RWPE2 (cell line): ENCODE measurements at regions not wholly inside any gene's neighbourhood (a gene's known extent, or its start where the extent isn't known, plus 50 kb on each side); places are given as distances from the start of the nearest gene placed in this dataset.

Experiments
- ATAC-seq: fragments of 200-7000 bp; cut with Tn5 transposase; 3 replicates; pipeline ENCODE4 v1.9.1; 2021; ENCODE audit warnings: low read depth
- DNase-seq: peaks from one replicate; pipeline ENCODE4 v3.0.0-alpha.2; 2020; ENCODE audit warnings: low spot score
- H3K27ac ChIP-seq: fragments of 450-650 bp; 2 replicates; pipeline ENCODE4 v1.5.1; 2017; ENCODE audit warnings: mild to moderate bottlenecking; ENCODE audit not compliant: poor library complexity, severe bottlenecking
- H3K27me3 ChIP-seq: fragments of 250-450 bp; sonication (Bioruptor Pico); 2 replicates; pipeline ENCODE4 v1.5.1; 2021; ENCODE audit warnings: mild to moderate bottlenecking, moderate library complexity; ENCODE audit not compliant: insufficient read depth, poor library complexity, severe bottlenecking
- H3K36me3 ChIP-seq: fragments of 250-450 bp; sonication (Bioruptor Pico); 2 replicates; pipeline ENCODE4 v1.5.1; 2020; ENCODE audit warnings: low read depth, mild to moderate bottlenecking, moderate library complexity
- H3K4me1 ChIP-seq: fragments of 250-450 bp; sonication (Bioruptor Pico); 2 replicates; pipeline ENCODE4 v1.5.1; 2021; ENCODE audit warnings: mild to moderate bottlenecking, moderate library complexity; ENCODE audit not compliant: insufficient read depth, poor library complexity, severe bottlenecking
- H3K4me3 ChIP-seq: fragments of 250-450 bp; sonication (Bioruptor Pico); 2 replicates; pipeline ENCODE4 v1.5.1; 2021; ENCODE audit warnings: mild to moderate bottlenecking, moderate library complexity; ENCODE audit not compliant: severe bottlenecking
- H3K9me3 ChIP-seq: fragments of 250-450 bp; sonication (Bioruptor Pico); 2 replicates; pipeline ENCODE4 v1.5.1; 2021; ENCODE audit warnings: mild to moderate bottlenecking, moderate library complexity; ENCODE audit not compliant: severe bottlenecking
- TF ChIP-seq, protein P1 (sequence below): fragments of 450-650 bp; IDR thresholded peaks from one replicate; pipeline ENCODE4 v1.5.1; 2017; ENCODE audit warnings: mild to moderate bottlenecking, moderate library complexity; ENCODE audit not compliant: poor library complexity, severe bottlenecking

DNA sequence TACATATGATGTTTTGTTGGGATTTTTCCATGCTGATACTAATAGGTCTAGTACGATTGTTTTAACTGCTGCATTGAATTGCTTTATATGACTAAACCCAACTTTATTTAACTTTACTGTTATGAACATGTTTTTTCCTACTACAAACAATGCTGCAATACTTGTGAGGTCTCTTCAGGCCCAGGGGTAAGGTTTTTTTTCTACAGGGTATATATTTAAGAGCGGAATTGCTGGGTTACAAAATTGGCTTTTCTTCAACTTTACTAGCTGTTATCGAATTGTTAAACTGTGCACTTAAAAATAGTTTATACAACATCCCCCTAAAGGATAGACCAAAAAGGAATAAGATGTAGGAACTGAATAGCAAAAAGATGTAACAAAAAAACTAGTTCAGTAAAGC lies 78.5 kb upstream of the TMEM178A start:
- ATAC-seq = no peak
- no peaks in the 10 kb centered on the region for H3K9me3 ChIP-seq

DNA sequence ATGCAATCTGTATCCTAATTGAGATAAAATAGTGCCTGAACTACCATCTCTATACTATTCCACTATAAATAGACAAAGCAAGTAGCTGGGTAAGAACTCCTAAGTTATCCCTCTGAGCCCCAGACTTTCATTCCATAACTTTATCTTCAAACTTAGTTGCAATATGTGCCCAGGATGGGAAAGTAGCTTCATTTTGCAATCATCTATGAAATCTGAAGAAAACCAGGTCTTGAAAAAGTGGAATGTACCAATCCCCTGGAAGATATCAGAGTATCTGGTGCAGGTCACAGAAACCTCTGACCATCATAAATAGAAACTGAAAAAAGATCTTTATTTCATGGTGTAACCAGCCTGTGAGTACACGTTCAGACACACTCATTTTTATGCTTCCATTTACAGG lies 78.1 kb upstream of the TMEM178A start:
- Histone ChIP-seq H3K36me3 (no peaks in the 10 kb centered on the region), H3K4me1 (no peaks in the 10 kb centered on the region), H3K9me3 (no peaks in the 10 kb centered on the region), H3K27me3 (no peaks in the 10 kb centered on the region), H3K27ac (no peak overlapping the region), H3K4me3 (no peak overlapping the region)
- TF ChIP-seq, protein P1, sequence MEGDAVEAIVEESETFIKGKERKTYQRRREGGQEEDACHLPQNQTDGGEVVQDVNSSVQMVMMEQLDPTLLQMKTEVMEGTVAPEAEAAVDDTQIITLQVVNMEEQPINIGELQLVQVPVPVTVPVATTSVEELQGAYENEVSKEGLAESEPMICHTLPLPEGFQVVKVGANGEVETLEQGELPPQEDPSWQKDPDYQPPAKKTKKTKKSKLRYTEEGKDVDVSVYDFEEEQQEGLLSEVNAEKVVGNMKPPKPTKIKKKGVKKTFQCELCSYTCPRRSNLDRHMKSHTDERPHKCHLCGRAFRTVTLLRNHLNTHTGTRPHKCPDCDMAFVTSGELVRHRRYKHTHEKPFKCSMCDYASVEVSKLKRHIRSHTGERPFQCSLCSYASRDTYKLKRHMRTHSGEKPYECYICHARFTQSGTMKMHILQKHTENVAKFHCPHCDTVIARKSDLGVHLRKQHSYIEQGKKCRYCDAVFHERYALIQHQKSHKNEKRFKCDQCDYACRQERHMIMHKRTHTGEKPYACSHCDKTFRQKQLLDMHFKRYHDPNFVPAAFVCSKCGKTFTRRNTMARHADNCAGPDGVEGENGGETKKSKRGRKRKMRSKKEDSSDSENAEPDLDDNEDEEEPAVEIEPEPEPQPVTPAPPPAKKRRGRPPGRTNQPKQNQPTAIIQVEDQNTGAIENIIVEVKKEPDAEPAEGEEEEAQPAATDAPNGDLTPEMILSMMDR = no peak
- no peak for ATAC-seq
- DNase-seq = no peak

More for the DNA sequence above, 78.5 kb upstream of the TMEM178A start:
- Histone ChIP-seq H3K27me3 (no peaks in the 10 kb centered on the region), H3K27ac (no peak overlapping the region), H3K4me3 (no peak overlapping the region), H3K36me3 (no peaks in the 10 kb centered on the region), H3K4me1 (no peaks in the 10 kb centered on the region)
- no peak for DNase-seq
- TF ChIP-seq, protein P1 = no peak

DNA sequence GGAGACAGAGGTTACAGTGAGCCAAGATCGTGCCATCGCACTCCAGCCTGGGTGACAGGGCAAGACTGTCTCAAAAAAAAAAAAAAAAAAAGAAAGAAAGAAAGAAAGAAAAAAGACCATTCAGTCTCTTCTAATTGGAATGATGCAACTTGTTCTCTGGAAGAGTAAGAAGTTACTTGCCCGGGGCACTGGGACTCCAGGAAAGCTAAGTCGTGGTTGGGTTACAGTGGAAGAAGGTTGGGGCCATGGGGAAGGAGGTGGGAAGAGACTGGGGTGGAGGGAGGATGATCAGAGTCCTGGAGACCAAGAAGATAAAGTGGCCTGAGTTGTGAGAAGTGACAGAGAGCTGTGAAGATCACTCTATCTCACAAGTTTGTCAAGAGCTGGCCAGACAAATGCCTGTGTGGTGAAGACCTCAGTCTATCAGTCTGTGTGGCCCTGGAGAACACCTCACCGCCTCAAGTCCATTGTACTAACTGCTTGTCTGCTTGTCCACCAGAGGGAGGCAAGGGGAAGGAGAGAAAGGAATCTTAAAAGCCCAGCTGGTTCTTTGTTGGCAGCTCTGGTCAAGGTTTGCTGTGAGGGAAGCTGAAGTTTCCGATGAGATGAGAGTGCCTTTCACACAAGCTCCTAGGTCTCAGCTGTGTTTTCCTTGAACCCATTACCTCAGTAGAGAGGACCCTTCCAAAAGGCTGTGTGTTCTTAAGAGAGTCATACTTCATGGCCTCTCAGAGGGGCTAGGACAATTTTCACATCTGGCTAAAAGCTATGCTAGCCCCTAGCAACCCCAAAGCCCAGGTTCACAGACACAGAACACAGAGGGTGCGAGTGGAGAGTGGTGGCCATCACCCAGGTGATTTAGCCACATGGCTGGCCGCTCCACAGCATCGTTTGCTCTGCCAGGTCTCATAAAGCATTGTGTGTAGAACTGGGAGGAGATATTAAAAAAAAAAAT lies 72.0 kb upstream of the TMEM178A start:
- H3K27me3 ChIP-seq = no peaks in the 10 kb centered on the region
- TF ChIP-seq, protein P1 = peak; percentile 57
- no peaks in the 10 kb centered on the region for H3K9me3 ChIP-seq
- no peak for DNase-seq
- H3K4me3 ChIP-seq = no peak overlapping the region
- ATAC-seq = peak; percentile 77
- no peaks in the 10 kb centered on the region for H3K4me1 ChIP-seq
- H3K27ac ChIP-seq = no peak overlapping the region
- no peaks in the 10 kb centered on the region for H3K36me3 ChIP-seq

DNA sequence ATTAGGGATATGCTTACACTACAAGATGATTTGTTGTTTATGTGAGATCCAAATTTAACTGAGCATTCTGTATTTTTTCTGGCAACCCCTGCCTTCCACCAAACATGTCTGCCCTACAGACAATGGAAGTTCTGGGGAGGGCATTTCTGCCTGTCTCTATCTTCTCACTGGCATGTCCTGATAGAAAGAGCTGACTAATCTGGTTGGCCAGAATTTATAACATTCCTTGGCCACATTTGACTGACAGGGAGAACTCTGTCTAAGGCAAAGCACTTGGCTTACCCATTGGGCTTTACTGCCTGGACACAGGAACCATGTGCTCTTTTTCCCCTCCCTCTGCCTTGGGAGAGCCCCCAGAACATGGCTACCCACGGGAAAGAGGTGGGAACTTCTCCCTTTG lies 70.6 kb upstream of the TMEM178A start:
- no peaks in the 10 kb centered on the region for H3K27me3 ChIP-seq
- ATAC-seq = no peak
- no peak overlapping the region for H3K4me3 ChIP-seq
- H3K36me3 ChIP-seq = no peaks in the 10 kb centered on the region
- no peaks in the 10 kb centered on the region for H3K9me3 ChIP-seq
- H3K4me1 ChIP-seq = no peaks in the 10 kb centered on the region
- no peak overlapping the region for H3K27ac ChIP-seq
- no peak for DNase-seq
- TF ChIP-seq, protein P1 = no peak

DNA sequence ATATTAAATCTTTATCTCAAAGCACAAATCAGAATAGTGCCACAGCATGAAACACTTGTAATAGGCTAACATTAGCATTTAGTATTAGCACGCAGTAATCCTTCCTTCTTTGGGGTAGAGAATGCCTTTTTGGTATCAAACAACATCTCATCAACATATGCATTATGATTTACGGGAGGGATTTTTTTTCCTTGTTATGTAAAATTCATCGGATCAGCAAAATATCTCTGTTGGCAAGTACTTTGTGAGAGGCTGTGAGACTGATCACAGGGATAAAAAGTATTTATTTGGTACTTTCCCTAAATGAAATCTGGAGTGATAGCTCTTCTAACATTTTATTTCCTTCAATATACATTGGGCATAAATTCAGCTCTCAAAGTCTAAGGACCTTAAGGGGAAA lies 68.4 kb upstream of the TMEM178A start:
- H3K27me3 ChIP-seq = no peaks in the 10 kb centered on the region
- ATAC-seq = no peak
- no peaks in the 10 kb centered on the region for H3K4me1 ChIP-seq
- H3K4me3 ChIP-seq = no peak overlapping the region
- DNase-seq = no peak
- H3K9me3 ChIP-seq = no peaks in the 10 kb centered on the region
- H3K36me3 ChIP-seq = no peaks in the 10 kb centered on the region
- H3K27ac ChIP-seq = no peak overlapping the region
- TF ChIP-seq, protein P1 = no peak
